ENCODE measurements at regions not wholly inside any gene's neighbourhood (a gene's known extent, or its start where the extent isn't known, plus 50 kb on each side); places are given as distances from the start of the nearest gene placed in this dataset.

GRCh38 chr11:103556171-103556570, 446.9 kb downstream of the DYNC2H1 start:
- no peak overlapping the region for H3K4me3 ChIP-seq (ENCODE audit: low read depth, poor library complexity, severe bottlenecking)
- WGBS, 2 donors, result 63 to 68% methylated on average over 3 of the region's 3 CpGs
- intact Hi-C loops (cut with DNase I; ENCODE audit: low total_unique reads), result no loop called here
- no peak for DNase-seq (ENCODE audit: low spot score in 2 of 2)
- TF ChIP-seq POLR2A (IDR thresholded peaks at IDR 0.05) (no peak), CTCF (IDR thresholded peaks at IDR 0.05) (no peak)

GRCh38 chr11:103566116-103566515, 456.9 kb downstream of the DYNC2H1 start:
- H3K4me3 ChIP-seq (ENCODE audit: low read depth, poor library complexity, severe bottlenecking), result no peak overlapping the region
- intact Hi-C loops (cut with DNase I; ENCODE audit: low total_unique reads), result no loop called here
- TF ChIP-seq CTCF (IDR thresholded peaks at IDR 0.05) (no peak), POLR2A (IDR thresholded peaks at IDR 0.05) (no peak)
- WGBS, 2 donors, result 63 to 77% methylated on average over 4 of the region's 4 CpGs
- DNase-seq (ENCODE audit: low spot score in 2 of 2), result no peak

GRCh38 chr11:103581760-103582159, 454.7 kb upstream of the DDI1 start:
- 42 to 58% methylated on average over 2 of the region's 2 CpGs for WGBS, 2 donors
- intact Hi-C loops (cut with DNase I; ENCODE audit: low total_unique reads), result no loop called here
- DNase-seq (ENCODE audit: low spot score in 2 of 2), result no peak
- H3K4me3 ChIP-seq (ENCODE audit: low read depth, poor library complexity, severe bottlenecking), result no peak overlapping the region
- no peak for TF ChIP-seq CTCF (IDR thresholded peaks at IDR 0.05)
- TF ChIP-seq POLR2A (IDR thresholded peaks at IDR 0.05), result no peak

- H3K4me3 ChIP-seq (ENCODE audit: low read depth, poor library complexity, severe bottlenecking), result no peak overlapping the region
- no peak for TF ChIP-seq POLR2A (IDR thresholded peaks at IDR 0.05)
- TF ChIP-seq CTCF (IDR thresholded peaks at IDR 0.05), result no peak
- 65 to 66% methylated on average over 4 of the region's 4 CpGs for WGBS, 2 donors
- no peak for DNase-seq (ENCODE audit: low spot score in 2 of 2)
- intact Hi-C loops (cut with DNase I; ENCODE audit: low total_unique reads), result no loop called here
These were observed 454.0 kb upstream of the DDI1 start for GRCh38 chr11:103582351-103582909.

GRCh38 chr11:103584021-103584420, 452.4 kb upstream of the DDI1 start:
- no peak overlapping the region for H3K4me3 ChIP-seq (ENCODE audit: low read depth, poor library complexity, severe bottlenecking)
- intact Hi-C loops (cut with DNase I; ENCODE audit: low total_unique reads), result no loop called here
- TF ChIP-seq POLR2A (IDR thresholded peaks at IDR 0.05) (no peak), CTCF (IDR thresholded peaks at IDR 0.05) (no peak)
- no peak for DNase-seq (ENCODE audit: low spot score in 2 of 2)
- 36 to 42% methylated on average over 2 of the region's 2 CpGs for WGBS, 2 donors

GRCh38 chr11:103584720-103585119, 451.7 kb upstream of the DDI1 start:
- no peak for TF ChIP-seq POLR2A (IDR thresholded peaks at IDR 0.05)
- no peak for TF ChIP-seq CTCF (IDR thresholded peaks at IDR 0.05)
- intact Hi-C loops (cut with DNase I; ENCODE audit: low total_unique reads), result no loop called here
- WGBS, 2 donors, result 64 to 77% methylated on average over 1 of the region's 1 CpG

More at GRCh38 chr11:103584720-103585119, 451.7 kb upstream of the DDI1 start:
- DNase-seq (ENCODE audit: low spot score in 2 of 2), result no peak
- no peak overlapping the region for H3K4me3 ChIP-seq (ENCODE audit: low read depth, poor library complexity, severe bottlenecking)

All from lower leg skin (tissue), 4 donors.